Uterus (tissue), 2 donors: ENCODE measurements at regions not wholly inside any gene's neighbourhood (a gene's known extent, or its start where the extent isn't known, plus 50 kb on each side); places are given as distances from the start of the nearest gene placed in this dataset.

ENCODE experiments used
- POLR2A ChIP-seq, 2 donors: fragments of 450-650 bp; IDR thresholded peaks; one replicate each; pipeline ENCODE4 v1.6.1; 2016; ENCODE audit warnings: antibody characterized with exemption in 2 of 2, mild to moderate bottlenecking in 1 of 2, moderate library complexity in 1 of 2
- TF ChIP-seq, protein P1 (sequence below), 4 experiments: fragments of 200-600 bp in 2 of 4; fragments of 450-650 bp in 2 of 4; sonication (generic) in 2 of 4; IDR thresholded peaks; one replicate each; pipeline ENCODE4 v1.5.1; 2016 to 2019; ENCODE audit warnings: antibody characterized with exemption in 4 of 4, mild to moderate bottlenecking in 2 of 4, moderate library complexity in 1 of 4

DNA sequence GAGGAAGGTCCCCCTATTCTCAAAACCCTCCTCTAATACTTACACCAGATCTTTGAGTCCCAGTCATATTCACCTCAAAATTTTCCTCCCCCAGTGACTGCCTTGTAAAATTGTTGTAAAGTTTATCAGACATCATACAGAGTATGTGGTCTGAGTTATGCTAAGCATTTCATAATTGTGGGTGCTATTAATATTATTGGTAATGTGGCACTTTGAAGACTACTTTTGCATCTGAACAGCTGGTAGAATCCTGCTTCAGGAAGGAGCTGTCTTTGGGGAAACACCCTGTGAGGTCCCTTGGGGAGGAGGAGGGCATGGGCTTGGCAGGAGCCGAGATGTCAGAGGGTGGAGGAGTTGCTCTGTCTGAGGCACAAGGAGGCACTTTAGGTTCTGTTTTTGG, 164.9 kb upstream of the ZNF618 start:
- TF ChIP-seq, protein P1, sequence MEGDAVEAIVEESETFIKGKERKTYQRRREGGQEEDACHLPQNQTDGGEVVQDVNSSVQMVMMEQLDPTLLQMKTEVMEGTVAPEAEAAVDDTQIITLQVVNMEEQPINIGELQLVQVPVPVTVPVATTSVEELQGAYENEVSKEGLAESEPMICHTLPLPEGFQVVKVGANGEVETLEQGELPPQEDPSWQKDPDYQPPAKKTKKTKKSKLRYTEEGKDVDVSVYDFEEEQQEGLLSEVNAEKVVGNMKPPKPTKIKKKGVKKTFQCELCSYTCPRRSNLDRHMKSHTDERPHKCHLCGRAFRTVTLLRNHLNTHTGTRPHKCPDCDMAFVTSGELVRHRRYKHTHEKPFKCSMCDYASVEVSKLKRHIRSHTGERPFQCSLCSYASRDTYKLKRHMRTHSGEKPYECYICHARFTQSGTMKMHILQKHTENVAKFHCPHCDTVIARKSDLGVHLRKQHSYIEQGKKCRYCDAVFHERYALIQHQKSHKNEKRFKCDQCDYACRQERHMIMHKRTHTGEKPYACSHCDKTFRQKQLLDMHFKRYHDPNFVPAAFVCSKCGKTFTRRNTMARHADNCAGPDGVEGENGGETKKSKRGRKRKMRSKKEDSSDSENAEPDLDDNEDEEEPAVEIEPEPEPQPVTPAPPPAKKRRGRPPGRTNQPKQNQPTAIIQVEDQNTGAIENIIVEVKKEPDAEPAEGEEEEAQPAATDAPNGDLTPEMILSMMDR (IDR thresholded peaks at IDR 0.05): no peak
- no peak for TF ChIP-seq POLR2A (IDR thresholded peaks at IDR 0.05)
